Uterus (tissue), 3 donors: ENCODE measurements at regions not wholly inside any gene's neighbourhood (a gene's known extent, or its start where the extent isn't known, plus 50 kb on each side); places are given as distances from the start of the nearest gene placed in this dataset.

ENCODE experiments used
- DNase-seq, 2 donors: peaks; one replicate each; pipeline ENCODE4 v3.0.0-alpha.2; 2019 to 2020
- H3K27ac ChIP-seq, 2 donors: fragments of 200-600 bp; sonication (generic); 1 replicate in 1 of 2; 2 replicates in 1 of 2; pipeline ENCODE4 v1.5.1; 2016 to 2018
- H3K27me3 ChIP-seq, 2 donors: fragments of 200-600 bp; sonication (generic); one replicate each; pipeline ENCODE4 v1.5.1; 2018 to 2019; ENCODE audit warnings: control low read depth in 1 of 2
- H3K36me3 ChIP-seq, 2 donors: fragments of 200-600 bp; sonication (generic); one replicate each; pipeline ENCODE4 v1.5.1; 2019; ENCODE audit warnings: control low read depth in 1 of 2
- H3K4me1 ChIP-seq, 2 donors: fragments of 200-600 bp; sonication (generic); one replicate each; pipeline ENCODE4 v1.5.1; 2018 to 2019; ENCODE audit warnings: control low read depth in 1 of 2
- H3K4me3 ChIP-seq, 2 donors: fragments of 200-600 bp; sonication (generic); 1 replicate in 1 of 2; 2 replicates in 1 of 2; pipeline ENCODE4 v1.5.1; 2018 to 2019; ENCODE audit warnings: mild to moderate bottlenecking in 1 of 2
- H3K9me3 ChIP-seq, 2 donors: fragments of 200-600 bp; sonication (generic); one replicate each; pipeline ENCODE4 v1.5.1; 2019; ENCODE audit warnings: control low read depth in 1 of 2
- CTCF ChIP-seq, 4 experiments: fragments of 200-600 bp in 2 of 4; fragments of 450-650 bp in 2 of 4; sonication (generic) in 2 of 4; IDR thresholded peaks; one replicate each; pipeline ENCODE4 v1.5.1; 2016 to 2019; ENCODE audit warnings: antibody characterized with exemption in 4 of 4, mild to moderate bottlenecking in 2 of 4, moderate library complexity in 1 of 4
- POLR2A ChIP-seq, 2 donors: fragments of 450-650 bp; IDR thresholded peaks; one replicate each; pipeline ENCODE4 v1.6.1; 2016; ENCODE audit warnings: antibody characterized with exemption in 2 of 2, mild to moderate bottlenecking in 1 of 2, moderate library complexity in 1 of 2
- intact Hi-C: fragments of 100-400 bp; cut with DNase I; formaldehyde crosslinking; loops from one replicate; pipeline ENCODE4 v1.15.1; 2023; ENCODE audit warnings: low total_unique reads
- donor health status: DM: yes; HTN: yes; CAD: no.

- Histone ChIP-seq H3K27me3 (no peaks in the 10 kb centered on the region), H3K27ac (peak overlapping the region; percentile 31 to 58), H3K9me3 (no peaks in the 10 kb centered on the region), H3K4me1 (no peaks in the 10 kb centered on the region), H3K4me3 (no peak overlapping the region), H3K36me3 (no peaks in the 10 kb centered on the region)
- intact Hi-C loops, result no loop called here
- TF ChIP-seq CTCF (IDR thresholded peaks at IDR 0.05) (no peak), POLR2A (IDR thresholded peaks at IDR 0.05) (no peak)
- peak; percentile 22 to 35 for DNase-seq
These were observed 512.9 kb upstream of the KLF4 start for GRCh38 chr9:108002371-108002956.

GRCh38 chr9:108001237-108001636 lies 511.7 kb upstream of the KLF4 start:
- Histone ChIP-seq H3K36me3 (no peaks in the 10 kb centered on the region), H3K9me3 (no peaks in the 10 kb centered on the region), H3K27ac (no peak overlapping the region)

GRCh38 chr9:107999890-108000289 lies 510.3 kb upstream of the KLF4 start:
- intact Hi-C loops, result no loop called here
- no peaks in the 10 kb centered on the region for H3K4me1 ChIP-seq
- no peak overlapping the region for H3K27ac ChIP-seq
- H3K27me3 ChIP-seq, result no peaks in the 10 kb centered on the region
- TF ChIP-seq CTCF (IDR thresholded peaks at IDR 0.05) (no peak), POLR2A (IDR thresholded peaks at IDR 0.05) (no peak)
- H3K4me3 ChIP-seq, result no peak overlapping the region
- DNase-seq, result no peak
- no peaks in the 10 kb centered on the region for H3K36me3 ChIP-seq
- H3K9me3 ChIP-seq, result no peaks in the 10 kb centered on the region

More at GRCh38 chr9:108001237-108001636, 511.7 kb upstream of the KLF4 start:
- TF ChIP-seq CTCF (IDR thresholded peaks at IDR 0.05), result no peak
- TF ChIP-seq POLR2A (IDR thresholded peaks at IDR 0.05), result no peak
- H3K4me3 ChIP-seq, result no peak overlapping the region
- H3K4me1 ChIP-seq, result no peaks in the 10 kb centered on the region
- no peak for DNase-seq
- H3K27me3 ChIP-seq, result no peaks in the 10 kb centered on the region
- intact Hi-C loops, result no loop called here

GRCh38 chr9:107999011-107999410 lies 509.4 kb upstream of the KLF4 start:
- H3K4me3 ChIP-seq, result no peak overlapping the region
- no peak overlapping the region for H3K27ac ChIP-seq
- no peaks in the 10 kb centered on the region for H3K27me3 ChIP-seq
- no peak for DNase-seq
- H3K4me1 ChIP-seq, result no peaks in the 10 kb centered on the region
- no peaks in the 10 kb centered on the region for H3K36me3 ChIP-seq
- intact Hi-C loops, result no loop called here
- TF ChIP-seq POLR2A (IDR thresholded peaks at IDR 0.05) (no peak), CTCF (IDR thresholded peaks at IDR 0.05) (no peak)
- no peaks in the 10 kb centered on the region for H3K9me3 ChIP-seq

GRCh38 chr9:107994648-107995047 lies 505.1 kb upstream of the KLF4 start:
- Histone ChIP-seq H3K9me3 (no peaks in the 10 kb centered on the region), H3K36me3 (no peaks in the 10 kb centered on the region), H3K4me1 (no peaks in the 10 kb centered on the region), H3K27me3 (no peaks in the 10 kb centered on the region), H3K27ac (no peak overlapping the region), H3K4me3 (no peak overlapping the region)
- no peak for DNase-seq
- intact Hi-C loops, result no loop called here
- TF ChIP-seq POLR2A (IDR thresholded peaks at IDR 0.05) (no peak), CTCF (IDR thresholded peaks at IDR 0.05) (no peak)
